ELR (cell line): ENCODE measurements at regions not wholly inside any gene's neighbourhood (a gene's known extent, or its start where the extent isn't known, plus 50 kb on each side); places are given as distances from the start of the nearest gene placed in this dataset.
A peak's percentile ranks its signal among the peaks of the same experiment; 100 is the strongest.

Experiments used
- DNase-seq: peaks from one replicate; pipeline ENCODE4 v3.0.0-alpha.2; 2015; ENCODE audit warnings: low read depth

- DNase-seq = peak; percentile 60
Observed at GRCh38 chr5:35319333-35320002, 89.2 kb upstream of the PRLR start.

- DNase-seq = no peak
Observed at GRCh38 chr5:35317586-35317985, 87.3 kb upstream of the PRLR start.

GRCh38 chr5:35316611-35317274 is 86.5 kb upstream of the PRLR start:
- DNase-seq = no peak

- DNase-seq = peak; percentile 45
Observed at GRCh38 chr5:35313291-35313690, 83.0 kb upstream of the PRLR start.

DNA sequence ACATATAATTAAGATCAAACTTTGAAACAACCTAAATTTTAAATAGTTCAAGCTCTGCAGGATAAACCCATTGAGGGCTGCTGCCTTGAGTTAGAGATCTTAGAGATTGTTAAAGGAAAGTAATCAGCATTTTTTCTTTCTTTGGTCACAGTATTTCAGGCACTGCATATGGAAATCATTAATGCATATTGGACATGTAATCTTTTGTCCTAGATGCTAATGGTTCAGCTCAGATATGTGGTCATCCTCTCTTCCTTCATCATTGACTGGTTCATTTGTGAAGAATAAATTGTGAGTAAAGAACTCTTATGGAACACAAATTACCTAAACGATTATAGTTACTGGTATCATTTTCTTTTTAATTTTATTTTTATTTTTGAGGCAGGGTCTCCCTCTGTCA is 82.0 kb upstream of the PRLR start:
- DNase-seq = no peak

- no peak for DNase-seq
Observed at GRCh38 chr5:35309365-35310130, 79.3 kb upstream of the PRLR start.

DNA sequence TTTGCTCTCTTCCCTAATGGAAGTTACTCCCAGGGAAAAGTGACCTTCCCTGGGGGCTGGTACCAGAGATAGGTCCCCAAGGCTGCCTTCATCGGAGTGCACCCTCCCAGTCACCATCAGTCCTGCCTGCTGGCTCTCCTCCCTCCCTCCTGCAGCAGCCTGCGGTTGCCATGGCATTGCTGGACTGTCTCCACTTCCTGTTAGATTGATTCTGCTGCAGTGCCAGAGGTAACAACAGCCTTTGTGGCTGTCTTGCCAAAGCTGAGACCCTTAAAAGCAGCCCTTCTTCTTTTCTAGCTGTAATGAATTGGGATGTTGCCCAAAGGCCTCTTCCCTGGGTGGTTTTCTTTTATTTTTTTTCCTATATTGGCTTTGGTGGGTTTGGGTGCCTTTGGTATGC is 78.1 kb upstream of the PRLR start:
- no peak for DNase-seq

DNA sequence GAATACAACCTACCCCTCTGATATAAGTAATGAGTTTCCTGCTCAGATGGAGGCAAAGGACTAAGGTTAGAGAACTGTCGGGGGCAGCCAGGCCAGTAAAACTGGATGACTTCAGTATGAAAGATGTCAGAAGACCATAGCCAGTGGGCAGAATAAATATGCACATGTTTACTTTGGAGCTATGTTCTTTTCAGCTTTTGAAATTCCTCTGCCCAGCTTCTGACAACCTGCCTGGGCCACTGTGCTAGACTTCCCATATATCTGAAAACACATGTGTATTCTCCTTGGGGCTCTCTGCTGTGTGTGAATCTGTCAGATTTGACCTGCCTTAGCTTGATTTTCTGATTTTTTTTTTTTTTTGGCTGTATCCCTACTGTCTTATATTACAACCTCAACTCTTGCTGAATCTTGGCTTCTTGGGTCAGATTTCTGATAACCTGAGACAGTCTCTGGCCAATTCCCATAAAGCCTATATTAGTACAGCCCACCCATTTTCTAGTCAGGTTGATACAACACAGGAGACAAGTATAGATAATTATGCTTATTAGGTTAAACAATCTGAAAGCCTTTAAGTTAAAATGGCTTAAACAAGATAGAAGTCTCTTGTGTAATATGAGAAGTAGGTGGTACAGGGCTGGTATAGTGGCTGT is 76.6 kb upstream of the PRLR start:
- DNase-seq = no peak

GRCh38 chr5:35305336-35306020 is 75.2 kb upstream of the PRLR start:
- DNase-seq = no peak

- DNase-seq = no peak
Observed at GRCh38 chr5:35304291-35304690, 74.0 kb upstream of the PRLR start.

DNA sequence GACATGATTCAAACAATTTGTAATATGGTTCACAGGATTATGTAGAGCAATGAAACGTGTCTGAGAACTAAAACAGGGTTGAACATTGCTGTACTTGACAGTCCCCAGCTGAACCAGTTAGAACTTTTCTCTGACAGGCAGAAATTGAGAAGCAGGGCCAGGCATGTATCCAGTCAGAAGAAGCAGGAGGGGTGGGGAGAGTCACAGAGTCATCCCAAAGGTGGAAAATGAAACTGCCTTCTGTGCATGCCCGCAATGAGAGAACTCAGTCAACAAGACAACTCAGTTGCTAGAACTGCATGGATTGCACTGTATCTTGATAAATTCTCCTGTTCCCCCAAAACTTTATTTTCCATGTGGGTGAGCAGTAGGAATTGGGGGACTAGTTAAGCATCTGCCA is 72.9 kb upstream of the PRLR start:
- DNase-seq = no peak

DNA sequence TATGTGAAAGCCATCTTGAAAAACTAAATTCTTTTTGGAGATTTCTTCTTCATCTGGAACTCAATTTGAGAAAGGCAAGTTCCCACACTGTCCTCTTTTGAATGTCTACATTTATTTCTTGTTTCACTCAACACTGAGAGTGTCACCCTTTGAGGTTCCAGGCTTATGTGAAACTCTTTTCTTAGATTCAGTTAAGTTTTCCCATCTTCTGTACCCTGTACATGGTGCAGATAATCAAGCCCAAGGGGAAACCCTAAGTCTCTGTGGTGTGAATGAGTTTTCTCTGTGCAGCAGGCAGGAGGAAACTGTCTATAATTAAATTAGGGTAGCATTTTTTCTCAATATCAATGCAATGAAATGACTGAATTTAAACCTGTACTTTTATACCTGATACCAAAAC is 72.3 kb upstream of the PRLR start:
- no peak for DNase-seq

- no peak for DNase-seq
Observed at GRCh38 chr5:35297755-35298154, 67.5 kb upstream of the PRLR start.

- peak; percentile 4 for DNase-seq
Observed at GRCh38 chr5:35294976-35295375, 64.7 kb upstream of the PRLR start.

DNA sequence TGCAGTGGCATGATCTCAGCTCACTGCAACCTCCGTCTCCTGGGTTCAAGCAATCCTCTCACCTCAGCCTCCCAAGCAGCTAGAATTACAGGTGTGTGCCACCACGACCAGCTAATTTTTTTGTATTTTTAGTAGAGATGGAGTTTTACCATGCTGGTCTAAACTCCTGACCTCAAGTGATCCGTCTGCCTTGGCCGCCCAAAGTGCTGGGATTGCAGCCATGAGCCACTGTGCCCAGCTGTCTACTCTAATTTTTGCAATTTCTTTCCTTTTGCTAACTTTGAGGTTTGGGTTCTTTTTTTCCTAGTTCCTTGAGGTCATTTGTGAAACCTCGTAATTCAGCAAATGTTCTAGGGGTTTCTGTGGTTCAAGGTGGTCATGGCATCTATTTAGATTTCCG is 63.7 kb upstream of the PRLR start:
- no peak for DNase-seq

DNA sequence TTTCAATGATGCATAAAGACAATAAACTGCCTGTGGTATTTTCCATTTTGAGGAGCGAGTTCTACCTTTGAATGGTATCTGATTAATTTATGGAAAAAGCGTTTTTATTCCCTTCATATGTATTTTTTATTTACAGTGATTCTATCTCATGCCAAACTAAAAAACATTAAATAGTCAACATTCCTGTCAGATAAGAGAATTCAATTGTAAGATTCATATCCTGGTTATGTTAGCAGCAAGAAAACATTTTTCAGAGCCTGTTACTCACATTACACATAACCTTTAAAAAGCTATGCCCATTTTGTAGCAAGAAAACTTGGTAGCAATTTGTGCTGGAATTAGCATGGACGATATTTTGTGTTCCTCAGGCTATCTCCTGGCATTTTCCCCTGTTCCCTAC is 55.1 kb upstream of the PRLR start:
- DNase-seq = no peak

- DNase-seq = peak; percentile 16
Observed at GRCh38 chr5:35285011-35285410, 54.7 kb upstream of the PRLR start.

- DNase-seq = no peak
Observed at GRCh38 chr5:35284364-35284763, 54.1 kb upstream of the PRLR start.

- DNase-seq = no peak
Observed at GRCh38 chr5:35282810-35283209, 52.5 kb upstream of the PRLR start.

DNA sequence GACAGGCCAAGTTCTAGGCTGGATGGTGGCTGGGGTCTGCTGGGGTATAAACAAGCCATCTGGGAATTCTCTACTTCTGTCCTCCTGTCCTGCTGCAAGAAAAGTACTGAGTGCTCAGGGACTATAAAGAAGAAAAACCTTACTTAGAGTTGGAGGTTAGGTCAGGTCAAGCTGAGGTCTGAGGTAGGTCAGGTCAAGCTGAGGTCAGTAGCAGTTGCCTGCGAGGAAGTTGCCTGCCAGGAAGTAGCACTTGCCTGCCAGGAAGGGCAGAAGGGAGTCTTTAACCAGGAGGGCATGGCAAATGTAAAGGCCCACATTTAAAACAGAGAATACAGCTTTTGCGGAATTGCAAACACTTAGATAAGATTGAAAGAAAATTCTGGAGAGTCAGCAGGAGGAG is 51.3 kb upstream of the PRLR start:
- DNase-seq = no peak
